22Rv1 (cell line): ENCODE measurements at regions not wholly inside any gene's neighbourhood (a gene's known extent, or its start where the extent isn't known, plus 50 kb on each side); places are given as distances from the start of the nearest gene placed in this dataset.

Source experiments
- CTCF ChIP-seq: fragments of 450-650 bp; IDR thresholded peaks from 2 replicates; pipeline ENCODE4 v1.5.1; 2017; ENCODE audit warnings: mild to moderate bottlenecking
- ZFX ChIP-seq: fragments of 450-650 bp; IDR thresholded peaks from 2 replicates; pipeline ENCODE4 v1.6.1; 2017; ENCODE audit warnings: antibody characterized with exemption, borderline replicate concordance

- TF ChIP-seq CTCF: no peak
- no peak for TF ChIP-seq ZFX
Observed at GRCh38 chr13:79782541-79783205, 301.7 kb downstream of the NDFIP2 start.
